Cardiac muscle cell (in vitro differentiated cells and primary cell): ENCODE measurements at regions not wholly inside any gene's neighbourhood (a gene's known extent, or its start where the extent isn't known, plus 50 kb on each side); places are given as distances from the start of the nearest gene placed in this dataset.

Experiments used
- DNase-seq, 2 donors: peaks; one replicate each; pipeline versions ENCODE4 v3.0.0 to v3.0.0-alpha.2; 2010 to 2017; ENCODE audit warnings: low read depth in 1 of 2, low spot score in 1 of 2
- H3K27ac ChIP-seq: fragments of 200-600 bp; sonication (generic); 2 replicates; pipeline ENCODE4 v1.5.1; 2016
- H3K27me3 ChIP-seq: fragments of 200-600 bp; sonication (generic); 2 replicates; pipeline ENCODE4 v1.6.0; 2016; ENCODE audit warnings: control low read depth
- H3K36me3 ChIP-seq: fragments of 200-600 bp; sonication (generic); 2 replicates; pipeline ENCODE4 v1.5.1; 2016; ENCODE audit warnings: control low read depth
- H3K4me1 ChIP-seq: fragments of 200-600 bp; sonication (generic); 2 replicates; pipeline ENCODE4 v1.8.1; 2017; ENCODE audit warnings: low read depth, mild to moderate bottlenecking, mixed run types
- H3K4me3 ChIP-seq: fragments of 200-600 bp; sonication (generic); 2 replicates; pipeline ENCODE4 v1.5.1; 2016; ENCODE audit warnings: mild to moderate bottlenecking
- H3K9me3 ChIP-seq: fragments of 200-600 bp; sonication (generic); 2 replicates; pipeline ENCODE4 v1.5.1; 2017; ENCODE audit warnings: low read depth, mild to moderate bottlenecking, control low read depth
- CTCF ChIP-seq: IDR thresholded peaks from 2 replicates; pipeline ENCODE4 v1.5.1; 2012; ENCODE audit warnings: low read depth, mild to moderate bottlenecking, low read length

- Histone ChIP-seq H3K27ac (no peak overlapping the region), H3K4me3 (no peak overlapping the region), H3K4me1 (peaks cover 6% of the 10 kb centered on the region), H3K27me3 (no peaks in the 10 kb centered on the region), H3K9me3 (no peaks in the 10 kb centered on the region), H3K36me3 (no peaks in the 10 kb centered on the region)
- DNase-seq = no peak
- no peak for TF ChIP-seq CTCF
Observed at GRCh38 chr1:47574451-47575165, 136.8 kb downstream of the FOXD2 start.

GRCh38 chr1:47575855-47576757, 138.3 kb downstream of the FOXD2 start:
- H3K27ac ChIP-seq = no peak overlapping the region
- TF ChIP-seq CTCF = no peak
- no peaks in the 10 kb centered on the region for H3K36me3 ChIP-seq
- no peaks in the 10 kb centered on the region for H3K27me3 ChIP-seq
- H3K4me1 ChIP-seq = peaks cover 6% of the 10 kb centered on the region
- H3K4me3 ChIP-seq = no peak overlapping the region
- DNase-seq = no peak
- H3K9me3 ChIP-seq = no peaks in the 10 kb centered on the region

GRCh38 chr1:47576758-47577115, 138.9 kb downstream of the FOXD2 start:
- no peak for TF ChIP-seq CTCF
- Histone ChIP-seq H3K4me1 (peaks cover 6% of the 10 kb centered on the region), H3K36me3 (no peaks in the 10 kb centered on the region), H3K27me3 (no peaks in the 10 kb centered on the region), H3K4me3 (no peak overlapping the region), H3K27ac (no peak overlapping the region), H3K9me3 (no peaks in the 10 kb centered on the region)
- DNase-seq = no peak

GRCh38 chr1:47577303-47578025, 139.6 kb downstream of the FOXD2 start:
- peaks cover 6% of the 10 kb centered on the region for H3K4me1 ChIP-seq
- no peak overlapping the region for H3K4me3 ChIP-seq
- no peaks in the 10 kb centered on the region for H3K9me3 ChIP-seq
- H3K27me3 ChIP-seq = no peaks in the 10 kb centered on the region
- H3K36me3 ChIP-seq = no peaks in the 10 kb centered on the region
- H3K27ac ChIP-seq = no peak overlapping the region
- DNase-seq = no peak
- TF ChIP-seq CTCF = no peak

- Histone ChIP-seq H3K9me3 (no peaks in the 10 kb centered on the region), H3K4me3 (no peak overlapping the region), H3K4me1 (peaks cover 1% of the 10 kb centered on the region), H3K27ac (no peak overlapping the region), H3K36me3 (no peaks in the 10 kb centered on the region), H3K27me3 (no peaks in the 10 kb centered on the region)
- DNase-seq = no peak
- TF ChIP-seq CTCF = no peak
Observed at GRCh38 chr1:47578026-47578720, 140.3 kb downstream of the FOXD2 start.
